ENCODE measurements at regions not wholly inside any gene's neighbourhood (a gene's known extent, or its start where the extent isn't known, plus 50 kb on each side); places are given as distances from the start of the nearest gene placed in this dataset.
"Not testable (repeated sequence)": the region's sequence is repeated elsewhere in the genome, so short reads cannot be mapped to it uniquely, and the experiment has no call there.

DNA sequence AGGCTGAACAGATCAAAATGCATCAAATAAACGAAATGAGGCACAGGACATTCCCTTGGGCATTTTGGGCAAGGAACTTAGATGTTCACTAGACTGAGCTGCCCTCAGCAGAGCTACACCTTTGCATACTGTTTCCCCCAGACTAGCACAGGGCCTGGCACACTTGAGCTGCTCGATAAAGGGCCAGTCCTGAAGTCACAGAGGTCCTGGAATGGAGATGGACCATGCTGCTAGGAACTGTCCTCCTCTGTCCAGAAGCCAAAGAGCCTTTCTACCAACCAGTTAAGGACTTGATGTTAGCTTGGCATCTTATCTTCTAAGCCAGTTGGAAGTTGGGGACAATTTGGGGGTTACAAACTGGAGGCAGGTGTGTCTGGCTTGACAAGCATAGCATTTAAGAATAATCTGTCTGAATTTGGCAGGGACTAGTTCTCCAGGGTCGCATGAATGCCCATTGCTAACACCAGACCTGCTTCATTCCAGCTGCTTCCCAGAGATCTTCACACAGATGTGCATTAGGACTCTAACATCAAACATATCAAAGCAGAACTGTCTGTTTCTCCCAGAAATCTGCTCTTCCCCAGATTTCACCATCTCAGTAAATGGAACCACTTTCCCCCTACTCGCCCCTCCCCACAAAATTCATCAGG, 152.2 kb upstream of the PDE1C start:
- no peak for DNase-seq

DNA sequence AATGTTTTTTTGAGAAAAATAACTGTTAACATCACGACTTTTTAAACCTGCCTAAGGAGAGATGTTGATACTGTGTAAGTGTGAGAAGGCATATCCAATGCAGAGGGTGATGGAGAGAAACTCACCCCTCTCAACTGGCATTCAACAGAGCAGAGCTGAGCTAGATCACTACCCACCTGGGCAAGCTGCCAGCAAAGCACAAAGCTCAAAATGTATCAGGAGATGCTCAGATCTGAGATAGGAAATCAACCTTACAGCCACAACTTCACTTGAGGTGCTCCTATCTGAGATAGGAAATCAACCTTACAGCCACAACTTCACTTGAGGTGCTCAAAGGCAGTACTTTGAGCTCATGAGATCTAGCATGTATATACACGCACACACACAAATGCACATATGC, 151.5 kb upstream of the PDE1C start:
- no peak for DNase-seq

DNA sequence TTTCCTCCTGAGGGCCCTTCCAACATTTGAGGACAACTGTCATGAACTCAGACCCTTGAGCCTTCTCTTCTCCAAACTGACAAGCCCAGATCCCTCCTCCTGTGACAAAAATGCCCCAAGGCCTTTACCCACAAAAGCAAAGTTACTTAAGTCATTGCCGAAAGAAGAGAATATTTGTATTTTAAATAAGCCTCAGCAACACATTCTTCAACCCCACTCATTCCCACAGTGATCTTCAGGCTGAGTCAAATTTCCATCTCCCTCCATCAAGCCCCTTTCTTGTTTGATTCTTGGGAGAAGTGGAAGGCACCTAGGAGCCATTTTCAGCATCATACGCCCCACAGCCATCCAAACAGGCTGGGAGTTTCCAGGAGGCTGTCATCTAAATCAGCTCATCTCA, 150.8 kb upstream of the PDE1C start:
- no peak for DNase-seq

DNA sequence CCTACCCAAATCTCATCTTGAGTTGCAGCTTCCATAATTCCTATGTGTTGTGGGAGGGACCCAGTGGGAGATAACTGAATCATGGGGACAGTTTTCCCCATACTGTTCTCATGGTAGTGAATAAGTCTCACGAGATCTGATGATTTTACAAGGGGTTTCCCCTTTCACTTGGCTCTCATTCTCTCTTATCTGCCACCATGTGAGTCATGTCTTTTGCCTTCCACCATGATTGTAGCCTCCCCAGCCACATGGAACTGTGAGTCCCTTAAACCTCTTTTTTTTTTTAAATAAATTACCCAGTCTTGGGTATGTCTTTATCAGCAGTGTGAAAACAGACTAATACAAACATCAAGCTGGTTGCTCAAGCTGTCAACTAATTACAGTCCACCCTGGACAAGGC, 149.6 kb upstream of the PDE1C start:
- DNase-seq = not testable (repeated sequence)

DNA sequence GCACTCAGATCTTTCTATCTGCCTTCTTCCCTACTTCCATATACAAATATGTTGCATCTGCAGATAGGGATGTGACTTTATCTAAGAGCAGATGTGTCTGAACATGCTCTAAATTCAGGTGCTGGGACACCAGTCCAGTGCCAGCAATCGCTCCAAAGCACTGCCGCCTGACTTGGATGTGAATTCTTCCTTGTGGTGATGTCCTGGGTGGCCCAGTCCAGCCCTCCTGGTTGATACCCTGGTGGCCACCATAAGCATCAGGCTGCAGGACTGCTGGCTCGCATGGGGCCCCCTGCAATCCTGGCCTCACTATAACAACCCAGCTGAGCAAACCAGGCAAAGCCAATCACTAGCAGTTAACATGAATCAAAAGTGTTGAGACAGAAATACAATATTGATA, 149.2 kb upstream of the PDE1C start:
- DNase-seq = no peak

DNA sequence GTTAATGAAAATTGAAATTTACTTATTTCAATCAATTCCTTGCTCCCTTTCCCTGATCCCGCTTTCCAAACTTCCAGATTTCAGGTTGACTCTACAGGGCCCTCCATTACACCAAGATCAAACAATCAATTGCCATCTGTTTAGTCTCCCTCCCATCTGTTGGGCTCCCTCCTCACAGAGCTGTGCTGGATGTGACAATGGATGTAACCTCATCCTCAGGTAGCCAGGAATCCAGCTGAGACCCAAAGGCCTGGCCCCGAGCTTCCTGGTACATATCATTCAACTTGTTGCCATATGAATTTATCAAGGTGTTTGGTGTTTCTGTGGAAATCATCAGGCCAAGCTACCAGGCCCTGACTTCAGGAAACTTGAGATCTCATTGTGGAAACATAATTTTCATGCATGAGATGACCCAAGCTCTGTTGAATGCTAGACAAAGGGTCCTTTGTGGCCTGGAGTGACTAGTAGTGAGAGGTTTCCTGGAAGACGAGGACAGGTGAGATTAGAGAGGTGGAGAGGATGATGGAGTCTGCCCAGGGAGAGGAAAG, 148.6 kb upstream of the PDE1C start:
- no peak for DNase-seq

DNA sequence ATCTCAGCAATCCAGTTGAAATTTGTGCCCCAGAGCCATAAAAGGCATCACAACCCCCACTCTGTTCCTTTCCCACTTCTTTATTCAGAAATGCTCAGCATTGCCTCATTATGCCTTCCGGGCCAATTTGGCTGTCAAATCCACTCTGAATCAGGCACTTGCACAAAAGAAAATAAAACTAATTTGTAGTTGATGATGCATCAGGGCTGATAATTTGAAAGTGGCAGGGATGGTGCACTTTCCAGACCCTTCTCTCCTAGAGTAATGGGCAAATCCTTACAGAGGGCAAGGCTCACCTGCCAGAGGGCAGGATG, 147.9 kb upstream of the PDE1C start:
- DNase-seq = no peak

DNA sequence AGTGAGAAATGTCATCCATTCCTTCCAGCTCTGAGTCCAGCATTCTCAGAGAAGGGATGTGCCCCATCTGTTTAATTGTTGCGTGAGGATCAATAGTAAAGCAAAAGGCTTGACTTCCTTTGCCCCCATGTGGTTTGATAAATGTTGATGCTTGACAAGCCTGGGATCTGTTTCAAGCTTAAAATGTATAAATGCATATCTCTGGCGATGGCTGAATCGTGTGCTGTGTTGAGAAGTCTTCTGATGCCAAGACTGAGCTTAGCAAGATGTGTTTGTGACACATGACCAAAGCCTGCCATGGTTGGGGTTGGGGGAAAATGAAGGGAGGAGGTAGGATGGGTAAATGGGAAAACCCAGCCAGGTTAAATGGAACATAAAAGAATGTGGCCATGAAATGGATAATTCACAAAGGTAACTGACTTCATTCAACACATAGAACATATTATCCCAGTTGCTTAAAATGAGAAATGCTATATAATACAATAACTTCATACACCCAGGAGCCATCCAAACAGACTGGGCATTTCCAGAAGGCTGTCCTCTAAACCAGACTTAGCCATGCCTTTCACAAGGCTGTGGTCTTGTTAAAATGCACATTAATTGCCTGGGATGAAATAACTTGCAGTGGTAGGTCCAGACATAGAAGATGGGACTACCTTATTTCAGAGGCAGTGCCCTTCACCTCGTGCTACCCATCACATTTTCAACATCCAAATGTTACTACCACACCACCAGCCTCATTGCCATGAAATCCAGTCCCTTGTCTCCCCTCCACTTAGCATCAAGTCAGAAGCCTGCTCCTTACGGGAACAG, 147.3 kb upstream of the PDE1C start:
- no peak for DNase-seq

DNA sequence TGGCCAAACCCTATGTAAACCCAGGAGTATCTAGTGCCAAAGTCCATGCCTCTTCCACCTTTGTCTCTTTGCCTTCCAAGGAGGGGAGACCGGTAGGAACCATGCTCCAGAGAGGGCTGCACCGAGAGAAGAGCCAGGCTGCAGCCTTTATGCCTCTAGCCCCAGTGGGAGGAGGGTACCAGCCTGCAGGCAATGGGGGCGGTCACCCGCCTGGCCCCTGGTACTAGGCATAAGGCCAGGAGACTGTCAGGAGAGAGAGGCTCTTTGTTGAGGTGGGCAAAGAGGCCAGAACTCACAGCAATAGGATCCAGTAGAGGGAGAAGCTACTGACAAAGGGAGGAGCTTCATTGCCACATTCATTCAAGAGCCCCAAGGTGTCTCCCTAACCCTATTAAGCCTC, 146.6 kb upstream of the PDE1C start:
- no peak for DNase-seq

DNA sequence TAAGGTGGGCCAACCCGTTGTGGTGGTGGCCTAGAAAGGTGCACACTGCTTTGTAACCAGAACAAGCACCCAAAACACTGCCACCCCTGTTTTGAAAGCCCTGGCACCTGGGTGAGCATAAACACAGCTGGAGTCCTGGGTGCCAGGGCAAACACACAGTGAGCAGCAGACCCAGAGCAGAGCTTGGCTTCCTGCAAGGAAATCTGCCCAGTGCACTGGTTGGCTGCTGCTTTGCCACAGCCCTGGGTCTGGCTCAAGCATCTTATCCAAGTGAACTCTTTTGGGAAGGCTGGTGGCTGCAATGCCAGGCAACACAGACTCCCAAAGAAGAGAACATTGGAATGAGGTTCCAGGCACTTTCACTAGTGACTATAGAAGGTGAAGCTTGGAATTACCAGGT, 145.5 kb upstream of the PDE1C start:
- no peak for DNase-seq

DNA sequence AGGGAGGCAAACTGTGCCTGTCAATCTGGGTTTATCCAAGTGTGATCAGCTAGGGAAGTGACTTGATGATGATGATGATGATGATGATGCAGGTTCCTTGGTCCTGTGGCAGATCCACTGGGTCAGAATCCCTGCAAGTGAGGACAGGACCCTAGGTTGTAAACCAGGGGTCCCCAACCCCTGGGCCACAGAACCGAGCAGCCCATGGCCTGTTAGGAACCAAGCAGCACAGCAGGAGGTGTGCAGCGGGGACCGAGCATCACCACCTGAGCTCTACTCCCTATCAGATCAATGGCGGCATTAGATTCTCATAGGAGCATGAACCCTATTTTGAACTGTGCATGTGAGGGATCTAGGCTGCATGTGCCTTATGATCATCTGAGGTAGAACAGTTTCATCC, 144.7 kb upstream of the PDE1C start:
- no peak for DNase-seq

DNA sequence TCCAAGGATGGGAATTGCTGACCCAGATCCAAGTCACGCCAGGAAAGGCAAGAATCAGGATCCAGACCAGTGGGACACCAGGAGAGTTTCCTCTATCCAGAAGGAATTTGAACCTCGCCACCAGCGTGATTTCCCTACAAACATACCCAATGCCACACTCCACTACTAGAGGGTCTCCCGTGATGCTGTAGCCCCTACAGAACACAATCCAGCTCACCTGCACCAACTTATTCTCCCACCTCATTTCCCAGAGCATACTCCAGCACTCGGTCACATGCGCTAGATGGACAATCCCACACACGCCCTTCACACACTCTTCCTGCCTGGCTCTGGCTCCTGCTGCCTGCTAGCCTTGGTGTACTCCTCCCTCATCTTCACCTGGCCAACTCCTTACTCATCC, 142.1 kb upstream of the PDE1C start:
- no peak for DNase-seq

DNA sequence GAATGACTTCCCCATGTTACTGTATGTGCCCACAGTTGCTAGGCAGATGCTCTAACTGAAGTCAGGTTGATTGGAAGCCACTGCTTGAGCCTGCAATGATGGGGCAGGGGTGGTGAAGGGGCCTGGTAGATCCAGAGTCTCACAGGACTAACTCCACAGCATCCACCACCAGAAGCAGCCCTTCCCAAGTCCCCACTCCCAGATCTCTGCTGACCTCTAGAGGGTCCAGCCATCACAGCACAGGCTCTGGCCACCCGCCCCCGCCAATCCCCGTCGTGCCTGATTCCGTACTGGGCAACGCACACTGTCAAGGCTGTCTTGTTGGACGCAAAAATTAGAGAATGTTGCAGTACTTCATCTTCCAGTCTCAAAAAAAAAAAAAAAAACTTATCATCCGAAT, 136.8 kb upstream of the PDE1C start:
- no peak for DNase-seq

DNA sequence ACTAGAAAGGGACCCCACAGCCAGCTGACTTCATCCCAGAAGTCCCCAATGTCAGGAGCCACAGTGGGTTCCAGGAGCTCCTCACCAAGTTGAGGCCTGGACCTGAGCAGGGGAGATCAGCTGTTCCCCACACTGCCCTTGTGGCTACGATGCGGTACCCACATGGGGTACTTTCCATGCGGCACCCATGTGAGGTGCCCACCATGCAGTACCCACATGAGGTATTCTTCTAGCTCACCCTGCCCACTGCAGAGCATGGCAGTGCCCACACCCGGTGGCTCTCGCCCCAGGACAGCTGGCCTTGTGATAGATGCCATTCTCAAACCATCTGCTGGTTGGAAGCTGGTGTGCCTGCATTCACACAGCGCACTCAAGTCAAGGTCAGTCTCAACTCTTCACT, 136.3 kb upstream of the PDE1C start:
- DNase-seq = no peak

DNA sequence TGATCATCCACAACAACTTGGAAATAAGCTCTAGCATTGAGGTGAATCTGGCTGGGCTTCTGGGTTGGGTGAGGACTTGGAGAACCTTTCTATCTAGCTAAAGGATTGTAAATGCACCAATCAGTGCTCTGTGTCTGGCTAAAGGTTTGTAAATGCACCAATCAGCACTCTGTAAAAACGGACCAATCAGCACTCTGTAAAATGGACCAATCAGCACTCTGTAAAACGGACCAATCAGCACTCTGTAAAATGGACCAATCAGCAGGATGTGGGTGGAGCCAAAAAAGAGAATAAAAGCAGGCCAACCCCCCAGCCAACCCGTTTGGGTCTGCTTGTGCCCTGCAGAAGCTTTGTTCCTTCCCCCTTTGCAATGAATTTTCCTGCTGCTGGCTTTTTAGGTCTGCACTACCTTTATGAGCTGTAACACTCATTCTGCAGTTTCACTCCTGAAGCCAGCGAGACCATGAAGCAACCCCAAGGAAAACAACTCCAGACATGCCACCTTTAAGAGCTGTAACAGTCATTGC, 135.2 kb upstream of the PDE1C start:
- DNase-seq = not testable (repeated sequence)

DNA sequence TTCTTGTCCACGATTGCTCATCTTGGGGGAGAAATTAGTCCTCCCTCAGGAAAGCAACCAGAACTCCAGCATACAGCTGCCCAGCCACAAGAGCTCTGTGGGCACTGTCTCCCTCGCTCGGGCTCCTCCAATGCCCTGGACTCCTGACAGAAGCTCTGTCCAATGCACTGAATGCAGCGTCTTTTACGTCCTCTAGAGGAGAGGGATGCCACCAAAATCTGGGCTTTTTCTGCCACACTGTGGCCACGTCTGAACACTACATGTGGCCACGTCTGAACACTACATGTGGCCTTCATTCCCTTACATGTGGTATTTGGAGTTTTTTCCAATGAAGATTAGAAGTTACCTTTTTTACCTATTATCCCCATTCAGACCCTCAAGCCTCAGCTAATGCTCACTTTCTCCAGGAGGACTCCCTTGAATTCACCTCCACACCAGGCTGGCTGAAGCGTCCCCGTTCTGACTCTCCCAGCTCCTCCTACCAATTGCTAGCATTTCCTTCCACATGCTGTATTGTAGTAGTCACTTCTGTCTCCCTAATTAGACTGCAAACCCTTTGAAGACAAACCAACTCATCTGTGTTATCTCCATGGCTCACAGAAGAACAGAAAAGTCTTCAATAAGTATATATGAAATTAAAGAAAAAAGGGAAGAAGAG, 134.3 kb upstream of the PDE1C start:
- DNase-seq = peak in 1 of 2 donors; percentile 2

DNA sequence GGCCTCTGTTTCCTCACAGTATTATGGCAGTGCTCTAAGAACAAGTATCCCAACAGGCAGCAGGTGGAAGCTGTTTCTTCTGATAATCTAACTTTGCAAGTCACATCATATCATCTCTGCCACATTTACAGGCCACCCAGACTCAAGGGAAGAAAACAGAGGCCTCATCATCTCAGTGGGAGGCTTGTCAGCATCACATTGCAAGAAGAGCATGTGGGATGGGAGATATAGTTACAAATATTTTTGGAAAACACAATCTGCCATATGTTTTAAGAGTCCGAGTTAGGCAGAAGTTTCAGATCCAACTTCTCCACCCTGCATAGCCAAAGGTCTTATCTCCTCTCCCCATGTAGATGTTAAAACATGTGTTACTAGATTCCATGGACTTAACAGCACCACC, 130.4 kb upstream of the PDE1C start:
- DNase-seq = no peak

DNA sequence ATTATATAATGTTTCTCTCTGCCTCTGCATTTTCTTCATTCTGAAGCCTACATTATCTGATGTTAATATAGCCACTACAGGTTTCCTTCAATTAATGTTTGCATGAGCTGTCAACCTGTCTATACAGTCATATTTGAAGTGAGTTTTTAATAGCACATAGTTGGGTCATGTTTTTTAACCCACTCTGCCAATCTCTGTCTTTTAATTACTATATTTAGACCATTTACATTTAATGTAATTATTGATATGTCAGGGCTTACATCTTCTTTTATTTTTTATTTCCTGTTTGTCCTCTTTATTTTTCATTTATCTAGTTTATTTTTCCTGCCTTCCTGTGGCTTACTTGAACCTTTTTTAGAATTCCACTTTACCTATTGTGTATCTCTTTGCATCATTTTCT, 124.3 kb upstream of the PDE1C start:
- DNase-seq = no peak

DNA sequence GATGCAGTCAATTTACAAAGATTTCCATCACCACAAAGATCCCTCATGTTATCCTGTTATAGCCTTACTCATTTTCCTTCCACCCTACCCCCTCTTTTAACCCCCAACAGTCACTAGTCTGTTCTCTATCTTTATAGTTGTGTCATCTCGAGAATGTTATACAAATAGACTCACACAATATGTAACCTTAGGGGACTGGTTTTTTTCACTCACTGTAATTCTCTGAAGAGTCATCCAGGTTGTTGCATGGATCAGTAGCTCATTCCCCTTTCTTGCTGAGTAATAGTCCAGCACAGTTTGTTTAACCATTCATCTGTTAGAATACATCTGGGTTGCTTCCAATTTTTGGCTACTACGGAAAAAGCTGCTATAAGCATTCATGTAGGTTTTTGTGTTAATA, 121.1 kb upstream of the PDE1C start:
- DNase-seq = no peak

DNA sequence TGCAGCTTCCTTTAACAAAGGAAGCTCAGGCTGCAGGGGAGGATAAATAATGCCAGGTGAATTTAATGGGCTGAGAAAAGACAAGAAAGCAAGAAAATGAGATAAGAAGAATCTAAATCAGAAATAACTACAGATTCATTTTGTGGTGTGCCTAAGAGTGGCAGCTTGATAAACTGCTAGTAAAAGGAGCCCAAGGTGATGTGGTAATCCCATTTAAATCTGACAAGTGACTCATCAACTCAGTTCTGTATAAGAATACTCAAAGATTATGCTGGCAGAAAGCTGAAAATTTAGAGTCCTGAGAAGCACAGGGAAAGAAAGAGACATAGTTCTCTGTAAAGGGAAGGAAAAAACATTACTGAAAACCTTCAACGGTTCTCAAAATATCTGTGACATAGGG, 109.4 kb upstream of the PDE1C start:
- DNase-seq = no peak

DNA sequence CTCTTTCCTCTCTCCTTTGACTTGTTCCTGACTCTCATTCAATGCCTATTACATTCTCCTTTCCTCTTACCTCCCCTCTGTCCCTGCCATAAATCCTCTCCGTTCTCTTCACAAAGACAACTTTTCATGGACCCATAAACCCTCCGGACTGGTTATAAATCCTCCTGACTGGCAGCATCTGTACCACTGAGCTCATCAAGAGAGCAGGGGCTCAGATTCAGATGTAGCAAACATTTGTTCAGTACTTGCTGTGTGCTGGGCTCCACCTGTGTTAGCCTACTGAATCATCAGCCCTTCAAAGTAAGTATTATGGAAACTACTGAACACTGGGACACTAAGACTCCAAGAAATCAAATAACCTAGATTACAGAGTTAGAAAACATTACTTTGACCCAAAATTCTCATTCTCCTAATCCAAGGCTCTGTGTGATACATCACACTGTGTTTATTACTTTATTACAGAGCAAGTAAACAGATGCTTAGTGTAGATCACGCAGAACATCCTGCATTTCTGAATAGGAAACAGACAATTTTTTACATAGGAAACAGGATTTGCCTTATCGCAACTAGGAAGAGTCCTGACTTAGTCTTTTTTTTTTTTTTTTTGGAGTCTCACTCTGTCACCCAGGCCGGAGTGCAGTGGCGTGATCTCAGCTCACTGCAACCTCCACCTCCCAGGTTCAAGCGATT, 108.6 kb upstream of the PDE1C start:
- no peak for DNase-seq

DNA sequence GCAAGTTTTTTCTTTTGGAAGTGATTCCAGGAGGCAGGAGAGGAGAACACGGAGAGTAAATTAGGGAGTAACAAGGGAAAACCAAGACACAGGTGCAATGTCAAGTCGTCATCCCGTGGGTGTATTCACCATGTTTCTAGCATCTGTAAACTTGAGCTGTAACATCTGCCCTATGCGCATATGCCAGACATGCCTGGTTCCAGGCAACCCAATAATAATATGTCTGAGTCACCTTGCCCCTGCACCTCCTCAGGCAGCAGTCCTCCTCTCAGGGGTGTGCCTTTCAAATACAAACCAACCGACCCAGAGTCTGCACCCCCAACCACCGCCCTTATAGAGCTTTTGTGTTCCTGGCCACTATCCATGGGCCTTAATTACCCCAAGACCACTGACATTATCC, 107.0 kb upstream of the PDE1C start:
- no peak for DNase-seq

DNA sequence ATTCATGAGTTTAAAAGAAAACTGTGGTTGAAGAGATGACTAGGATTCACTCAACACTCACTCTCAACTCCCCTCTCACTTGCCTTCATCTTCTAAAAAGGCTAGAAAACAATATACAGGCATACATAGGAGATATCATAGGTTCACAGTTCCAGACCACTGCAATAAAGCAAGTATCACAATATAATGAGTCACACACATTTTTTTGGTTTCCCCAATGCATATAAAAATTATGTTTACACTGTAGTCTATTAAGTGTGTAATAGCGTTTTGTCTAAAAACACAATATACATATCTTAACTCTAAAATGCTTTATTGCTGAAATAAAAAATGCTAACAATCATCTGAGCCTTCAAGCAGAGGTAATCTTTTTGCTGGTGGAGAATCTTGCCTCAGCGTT, 104.9 kb upstream of the PDE1C start:
- no peak for DNase-seq
